ENCODE measurements at regions not wholly inside any gene's neighbourhood (a gene's known extent, or its start where the extent isn't known, plus 50 kb on each side); places are given as distances from the start of the nearest gene placed in this dataset.

- DNase-seq = no peak
Measured at GRCh38 chr4:58551676-58552075, 1441.5 kb upstream of the IGFBP7 start.

- no peak for DNase-seq
Measured at GRCh38 chr4:58543465-58543864, 1433.3 kb upstream of the IGFBP7 start.

GRCh38 chr4:58541926-58542325 lies 1431.7 kb upstream of the IGFBP7 start:
- DNase-seq = no peak

- DNase-seq = no peak
Measured at GRCh38 chr4:58522765-58523382, 1412.7 kb upstream of the IGFBP7 start.

- DNase-seq = no peak
Measured at GRCh38 chr4:58515226-58515625, 1405.0 kb upstream of the IGFBP7 start.

- no peak for DNase-seq
Measured at GRCh38 chr4:58514299-58514698, 1404.1 kb upstream of the IGFBP7 start.

GRCh38 chr4:58510652-58511051 lies 1400.5 kb upstream of the IGFBP7 start:
- no peak for DNase-seq

GRCh38 chr4:58507079-58507478 lies 1396.9 kb upstream of the IGFBP7 start:
- no peak for DNase-seq

- DNase-seq = no peak
Measured at GRCh38 chr4:58502839-58503238, 1392.7 kb upstream of the IGFBP7 start.

GRCh38 chr4:58499182-58499581 lies 1389.0 kb upstream of the IGFBP7 start:
- no peak for DNase-seq

- DNase-seq = no peak
Measured at GRCh38 chr4:58491620-58492019, 1381.4 kb upstream of the IGFBP7 start.

- DNase-seq = no peak
Measured at GRCh38 chr4:58477950-58478349, 1367.8 kb upstream of the IGFBP7 start.

- no peak for DNase-seq
Measured at GRCh38 chr4:58477513-58477912, 1367.3 kb upstream of the IGFBP7 start.

GRCh38 chr4:58475097-58475496 lies 1364.9 kb upstream of the IGFBP7 start:
- no peak for DNase-seq

GRCh38 chr4:58465031-58465430 lies 1354.8 kb upstream of the IGFBP7 start:
- no peak for DNase-seq

GRCh38 chr4:58456727-58457384 lies 1346.7 kb upstream of the IGFBP7 start:
- DNase-seq = no peak

GRCh38 chr4:58453956-58454355 lies 1343.8 kb upstream of the IGFBP7 start:
- no peak for DNase-seq

GRCh38 chr4:58451707-58452106 lies 1341.5 kb upstream of the IGFBP7 start:
- no peak for DNase-seq

GRCh38 chr4:58435871-58436270 lies 1325.7 kb upstream of the IGFBP7 start:
- no peak for DNase-seq

- DNase-seq = no peak
Measured at GRCh38 chr4:58413849-58414248, 1303.7 kb upstream of the IGFBP7 start.

- no peak for DNase-seq
Measured at GRCh38 chr4:58411904-58412303, 1301.7 kb upstream of the IGFBP7 start.

- DNase-seq = no peak
Measured at GRCh38 chr4:58406762-58407161, 1296.6 kb upstream of the IGFBP7 start.

- DNase-seq = no peak
Measured at GRCh38 chr4:58368221-58368620, 1258.0 kb upstream of the IGFBP7 start.

- no peak for DNase-seq
Measured at GRCh38 chr4:58360354-58361133, 1250.4 kb upstream of the IGFBP7 start.

Measured in stimulated activated CD4-positive, alpha-beta T cell treated with anti-CD3 and anti-CD28 coated beads, Interleukin-4, amount 100 ng/mL, for 1 hour (primary cell).